GM21717 (cell line): ENCODE measurements at regions not wholly inside any gene's neighbourhood (a gene's known extent, or its start where the extent isn't known, plus 50 kb on each side); places are given as distances from the start of the nearest gene placed in this dataset.
"Not testable (repeated sequence)": the region's sequence is repeated elsewhere in the genome, so short reads cannot be mapped to it uniquely, and the experiment has no call there.

Experiments used
- ATAC-seq: cut with Tn5 transposase; IDR thresholded peaks from one replicate; pipeline ENCODE4 v1.9.1; 2021; ENCODE audit warnings: mild to moderate bottlenecking, moderate library complexity; ENCODE audit not compliant: unreplicated experiment

DNA sequence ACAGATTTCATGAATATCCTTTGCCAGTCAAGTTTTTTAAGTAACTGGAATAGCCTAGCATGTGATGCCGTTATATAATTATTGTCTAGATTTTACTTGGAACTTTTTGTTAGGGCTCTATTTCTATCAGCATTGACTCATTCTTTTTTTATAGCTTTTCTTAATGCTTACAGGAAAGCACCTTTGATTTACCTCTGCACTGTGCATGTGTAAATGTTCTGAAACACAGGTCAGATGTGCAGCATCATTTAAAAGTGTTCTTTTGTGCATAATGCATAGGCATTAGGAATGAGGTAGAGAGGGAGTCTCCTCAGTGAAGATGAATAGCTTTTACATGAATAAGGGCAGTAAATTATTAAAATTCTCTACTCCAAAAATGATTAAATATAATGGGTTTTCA is 669.3 kb upstream of the MBL2 start:
- ATAC-seq, result no peak

DNA sequence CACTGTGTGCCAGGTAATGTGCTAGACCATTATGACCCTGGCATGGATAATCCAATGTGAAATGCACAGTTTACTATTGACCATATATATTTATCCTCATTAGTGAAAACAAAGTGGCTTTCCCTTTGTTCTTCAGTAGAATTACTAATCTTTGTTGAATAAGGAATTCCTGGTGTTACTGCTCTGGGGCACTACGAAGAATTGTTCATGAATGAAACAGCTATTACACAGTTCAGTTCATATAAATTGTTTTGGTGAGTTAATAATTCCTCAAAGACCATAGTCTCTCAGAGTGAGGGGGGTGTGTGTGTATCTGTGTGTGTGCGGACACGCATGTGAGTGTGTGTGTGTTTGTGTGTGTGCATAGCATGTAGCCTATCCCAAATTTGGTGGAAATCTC is 668.0 kb upstream of the MBL2 start:
- no peak for ATAC-seq

DNA sequence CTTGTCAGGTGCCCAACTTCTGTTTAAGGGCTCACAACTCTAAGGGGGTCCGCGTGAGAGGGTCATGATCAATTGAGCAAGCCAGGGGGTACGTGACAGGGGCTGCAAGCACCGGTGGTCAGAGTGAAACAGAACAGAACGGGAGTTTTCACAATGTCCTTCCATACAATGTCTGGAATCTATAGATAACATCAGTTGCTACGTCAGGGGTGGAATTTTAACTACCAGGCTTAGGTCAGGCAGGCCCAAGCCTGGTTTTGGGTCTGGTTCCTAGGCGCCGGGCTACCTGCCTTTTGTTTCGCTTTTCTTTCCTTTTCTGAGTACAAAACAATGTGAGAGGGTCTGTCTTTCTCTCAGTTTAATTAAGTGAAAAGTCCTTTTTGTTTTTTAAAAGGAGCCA is 666.5 kb upstream of the MBL2 start:
- ATAC-seq, result not testable (repeated sequence)

DNA sequence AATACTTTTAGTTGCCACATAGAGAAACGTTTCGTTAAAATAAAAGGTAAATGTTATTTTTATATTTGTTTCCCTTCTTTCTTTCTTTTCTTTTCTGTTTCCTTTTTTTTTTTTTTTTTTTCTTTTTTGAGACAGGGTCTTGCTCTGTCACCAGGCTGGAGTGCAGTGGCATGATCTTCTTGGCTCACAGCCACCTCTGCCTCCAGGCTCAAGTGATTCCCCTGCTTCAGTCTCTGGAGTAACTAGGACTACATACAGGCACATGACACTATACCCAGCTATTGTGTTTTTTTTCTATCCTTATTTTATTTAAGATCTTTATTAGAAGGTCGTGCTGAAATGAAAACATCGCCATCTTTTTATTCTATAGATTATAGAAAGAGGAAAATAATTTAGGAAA is 661.8 kb upstream of the MBL2 start:
- ATAC-seq, result no peak

DNA sequence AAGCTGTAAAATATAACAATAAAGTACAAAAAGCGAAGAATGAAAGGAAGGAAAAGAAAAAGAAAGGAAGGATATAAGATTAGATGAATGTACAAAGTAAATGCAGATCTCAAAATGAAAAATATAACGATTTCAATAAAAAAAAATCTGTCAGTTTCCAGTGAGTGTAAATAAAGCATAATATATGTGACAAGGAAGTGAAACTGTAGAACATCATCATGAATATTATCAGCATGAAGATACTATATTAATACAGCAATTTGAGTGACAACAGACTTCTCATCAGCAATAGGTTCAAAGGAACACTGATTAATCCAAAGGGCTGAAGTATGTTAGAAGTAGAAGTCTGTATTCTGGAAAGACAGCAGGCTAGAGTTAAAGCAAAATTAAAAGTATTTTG is 659.5 kb upstream of the MBL2 start:
- ATAC-seq, result no peak

DNA sequence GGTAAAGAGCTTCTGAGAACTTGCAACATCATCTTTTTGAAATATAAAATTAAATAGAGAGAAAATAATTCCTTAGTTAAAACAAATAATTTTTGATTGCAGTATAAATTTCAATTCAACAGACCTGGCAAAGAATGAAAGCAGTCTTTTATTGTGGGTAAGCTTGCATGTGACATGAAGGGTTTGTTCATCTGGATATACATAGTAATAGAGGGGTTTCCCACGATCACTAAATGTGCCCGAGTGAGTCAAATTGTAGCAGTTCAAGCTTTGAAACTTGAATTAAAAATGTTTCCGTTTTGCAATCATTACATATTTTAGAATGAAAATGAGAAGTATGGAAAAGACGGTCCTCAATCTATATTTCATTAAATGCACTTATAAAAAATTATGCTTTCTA is 658.4 kb upstream of the MBL2 start:
- no peak for ATAC-seq

DNA sequence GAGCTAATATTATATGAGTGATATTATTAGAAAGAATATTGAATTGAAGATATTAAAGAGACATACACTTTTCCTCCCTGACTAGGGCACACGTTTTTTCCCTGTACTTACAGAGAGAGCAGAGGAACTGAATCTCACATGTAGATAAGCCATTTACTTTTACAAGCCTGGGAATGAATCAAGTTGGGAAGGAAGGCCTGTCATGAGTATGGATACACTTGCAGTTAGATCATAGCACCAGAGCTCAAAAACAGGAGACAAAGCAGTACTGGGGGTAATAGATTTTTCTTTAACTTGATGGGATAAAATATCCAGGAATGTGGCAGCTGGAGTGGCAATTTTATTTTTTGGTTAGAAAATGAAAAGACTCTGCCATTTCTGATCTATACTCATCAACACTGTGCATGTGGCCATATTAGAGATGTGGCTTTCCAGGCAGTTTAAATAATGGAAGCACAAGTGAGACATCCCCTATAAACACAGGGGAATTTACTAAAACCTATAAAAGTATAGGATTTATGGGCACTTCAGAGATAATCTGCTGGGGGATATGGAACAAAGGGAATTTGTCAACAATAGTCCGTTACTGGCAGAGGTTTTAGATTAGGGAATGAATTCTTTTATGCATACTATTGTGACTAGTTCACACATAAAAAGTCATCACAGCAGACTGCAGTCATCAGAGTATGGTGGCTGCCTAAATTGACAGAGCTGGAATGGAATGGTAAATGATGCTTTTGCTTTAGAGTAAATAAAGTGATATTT is 657.7 kb upstream of the MBL2 start:
- ATAC-seq, result no peak

DNA sequence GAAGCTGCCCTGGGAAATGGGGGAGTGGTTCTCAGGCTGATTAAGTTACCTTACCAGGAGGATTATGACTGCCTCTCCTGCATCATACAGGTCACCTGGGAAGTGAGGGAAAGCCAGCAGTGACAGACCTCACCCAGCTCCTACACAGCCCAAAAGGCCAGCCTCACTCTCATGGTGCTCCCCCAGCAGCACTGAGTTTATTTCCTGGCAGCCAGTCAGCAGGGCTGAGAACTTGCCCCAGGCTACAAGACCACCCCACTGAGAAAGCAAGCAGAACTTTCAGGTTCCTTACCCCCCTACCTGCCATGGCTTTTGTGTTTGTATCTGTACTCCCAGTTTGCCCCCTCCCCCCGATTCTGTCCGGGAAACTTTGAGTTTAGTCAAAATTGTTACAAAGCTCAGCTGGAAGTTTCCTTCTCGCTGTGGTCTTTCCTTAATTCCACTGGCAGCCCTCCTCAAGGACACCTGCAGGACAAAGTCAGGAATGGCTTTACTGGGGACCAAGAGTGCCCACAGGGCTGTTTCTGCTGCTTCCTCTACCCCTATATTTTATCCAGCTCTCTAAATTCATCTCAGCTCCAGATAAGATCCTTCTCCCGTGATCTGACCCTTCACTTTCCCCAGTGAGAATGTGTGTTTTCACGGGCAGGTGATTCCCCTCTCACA is 649.8 kb upstream of the MBL2 start:
- no peak for ATAC-seq

DNA sequence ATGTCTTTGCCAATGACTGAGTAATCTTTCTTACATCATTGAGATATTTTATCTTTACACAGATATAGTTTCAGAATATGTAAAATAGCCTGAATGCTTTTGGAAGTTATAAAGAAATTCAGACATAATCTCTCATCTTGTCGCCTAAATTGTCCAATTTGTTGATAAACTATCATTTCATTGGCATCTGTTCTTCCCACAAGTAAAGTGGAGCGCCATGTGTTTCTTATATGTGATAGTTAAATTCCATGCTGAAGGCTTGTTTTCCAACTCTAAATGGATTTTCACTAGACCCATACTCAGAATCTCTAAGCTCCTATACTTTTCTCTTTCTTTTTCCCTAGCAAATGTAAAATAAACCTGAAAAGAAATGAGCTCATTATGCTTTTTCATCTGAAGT is 640.1 kb upstream of the MBL2 start:
- no peak for ATAC-seq

DNA sequence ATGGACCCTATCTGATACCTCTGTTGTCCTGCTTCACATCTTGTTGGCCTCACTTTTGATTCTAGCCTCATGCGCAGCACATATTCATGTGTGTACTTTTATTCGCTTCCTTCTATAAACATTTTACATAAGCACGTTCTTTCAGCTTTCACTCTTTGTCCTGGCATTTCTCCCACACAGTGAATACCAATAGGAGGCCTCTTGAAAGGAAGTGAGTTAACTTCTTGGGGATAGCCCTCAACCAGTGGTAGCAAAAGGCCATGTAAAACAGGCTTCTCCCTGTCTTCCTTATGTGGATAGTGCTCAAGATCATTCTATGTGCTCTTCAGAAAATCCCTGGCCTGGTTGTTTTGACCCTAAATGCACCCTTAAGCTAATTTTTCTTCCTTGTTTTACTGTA is 633.9 kb upstream of the MBL2 start:
- ATAC-seq, result no peak

DNA sequence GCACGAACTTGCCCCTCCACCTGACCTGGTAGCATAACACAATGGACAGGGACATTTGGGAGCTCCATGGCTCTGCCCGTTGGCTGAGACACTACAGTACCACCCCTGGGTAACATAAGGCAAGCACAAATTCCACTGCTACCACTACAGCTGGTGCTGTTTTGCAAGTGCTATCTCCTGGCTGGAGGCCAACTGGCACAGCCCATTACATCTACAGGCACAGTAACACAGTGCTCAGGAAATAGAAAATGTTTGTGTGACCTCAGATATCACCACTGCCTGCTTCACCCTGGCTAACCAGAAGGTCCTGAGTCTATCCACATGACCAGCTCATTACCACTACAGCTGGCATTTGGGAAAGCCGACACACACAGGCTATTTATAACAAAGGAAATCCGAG is 631.1 kb upstream of the MBL2 start:
- ATAC-seq, result no peak

DNA sequence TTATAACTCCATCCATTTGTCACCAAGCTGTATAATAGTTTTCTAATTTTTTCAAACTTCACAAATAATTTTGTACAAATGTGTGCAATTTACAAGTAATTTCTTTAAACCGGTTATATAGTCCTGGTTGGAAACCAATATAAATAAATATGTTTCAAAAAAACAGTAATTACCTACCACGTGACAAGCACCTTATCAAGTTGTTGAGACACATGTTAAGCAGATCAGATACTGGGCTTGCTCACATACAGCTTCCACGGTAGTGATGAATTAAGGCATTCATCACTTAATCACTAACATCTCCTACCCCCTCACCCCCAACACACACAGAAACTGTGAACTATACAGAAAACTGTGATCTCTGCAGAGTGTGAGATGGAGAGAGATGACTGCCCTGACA is 630.0 kb upstream of the MBL2 start:
- no peak for ATAC-seq

DNA sequence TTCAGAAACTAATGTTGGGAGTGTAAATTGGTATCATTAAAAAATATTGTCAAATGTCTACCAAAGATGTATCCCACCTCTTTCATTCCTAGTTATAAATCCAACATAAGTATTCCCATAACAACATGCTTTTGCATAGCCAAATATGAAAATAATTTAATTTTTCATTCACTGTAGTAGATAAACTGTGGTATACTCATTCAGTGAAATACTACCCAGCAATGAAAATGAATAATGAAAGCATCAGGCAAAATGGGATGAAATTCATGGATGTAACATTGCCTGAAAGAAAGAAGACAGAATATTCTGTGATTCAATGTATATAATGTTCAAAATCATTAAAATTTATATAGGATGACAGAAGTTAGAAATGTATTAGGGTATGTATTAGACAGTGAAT is 629.0 kb upstream of the MBL2 start:
- no peak for ATAC-seq

DNA sequence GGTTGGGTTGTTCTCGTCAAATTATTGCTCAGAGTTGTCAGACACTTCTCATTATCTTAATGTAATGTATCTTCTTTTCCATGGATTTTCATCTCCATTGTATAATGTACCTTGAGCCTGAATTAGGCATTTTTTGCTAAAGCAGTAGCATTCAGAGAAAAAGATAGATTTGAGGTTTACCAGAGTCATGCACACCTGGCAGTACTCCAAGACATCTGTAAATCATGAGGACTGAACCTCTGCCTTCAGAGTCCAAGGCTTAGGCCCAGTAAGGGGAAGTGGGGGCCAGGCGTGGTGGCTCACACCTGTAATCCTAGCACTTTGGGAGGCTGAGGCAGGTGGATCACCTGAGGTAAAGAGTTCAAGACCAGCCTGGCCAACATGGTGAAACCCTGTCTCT is 624.3 kb upstream of the MBL2 start:
- ATAC-seq, result no peak

DNA sequence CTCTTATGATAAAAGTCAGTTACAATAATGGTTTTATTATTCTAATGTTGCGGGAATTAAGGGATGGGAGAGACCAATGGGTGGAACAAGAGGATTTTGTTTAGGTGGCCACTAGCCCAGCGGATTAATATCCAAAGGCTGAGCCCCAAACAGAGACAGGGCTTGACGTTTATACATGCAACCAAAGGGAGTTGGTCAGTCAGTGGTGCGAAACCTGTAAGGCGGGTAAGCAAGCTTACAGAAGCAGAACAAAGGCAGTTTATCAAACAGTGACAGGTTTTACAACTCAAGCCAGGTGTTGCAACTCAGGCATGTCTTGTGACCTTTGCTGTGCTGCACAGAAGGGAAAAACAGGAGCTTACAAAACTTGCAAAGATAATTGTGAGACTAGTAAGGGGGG is 622.9 kb upstream of the MBL2 start:
- ATAC-seq, result no peak

DNA sequence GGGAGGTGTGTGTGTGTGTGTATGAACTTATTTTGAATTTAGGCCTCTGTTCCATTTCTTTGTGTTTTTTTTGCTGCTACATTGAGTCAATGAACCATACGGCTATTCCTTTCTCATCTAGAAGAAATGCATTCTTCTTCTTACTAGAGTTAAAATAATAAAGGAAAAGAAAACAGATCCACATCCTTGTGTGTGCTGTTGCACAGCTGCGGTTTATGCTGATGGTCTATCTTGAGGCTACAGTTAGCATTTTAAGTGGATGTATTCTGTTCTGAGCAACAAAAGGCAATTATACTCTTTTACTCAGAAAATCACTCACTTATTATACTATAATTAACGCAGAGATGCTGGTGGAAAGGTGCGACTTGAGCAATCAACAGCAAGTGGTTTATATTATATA is 615.0 kb upstream of the MBL2 start:
- no peak for ATAC-seq

DNA sequence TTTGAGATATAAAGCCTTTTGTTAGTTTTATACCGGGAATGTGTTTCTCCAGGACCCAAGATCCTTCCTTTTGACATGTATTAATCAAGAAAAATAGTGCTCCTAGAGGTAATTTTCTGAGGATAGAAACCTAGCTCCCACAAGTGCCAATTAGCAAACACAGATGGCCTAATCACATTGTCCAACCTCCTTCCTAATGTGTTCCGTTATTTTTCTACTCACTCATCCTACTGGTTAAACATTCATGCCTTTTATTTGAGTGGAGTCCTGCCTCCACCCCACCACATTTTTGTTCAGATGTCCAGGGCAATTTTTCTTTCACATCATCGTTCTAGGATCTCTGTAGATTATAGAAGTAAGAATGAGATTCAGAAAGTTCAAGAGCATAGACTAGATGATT is 610.0 kb upstream of the MBL2 start:
- no peak for ATAC-seq

DNA sequence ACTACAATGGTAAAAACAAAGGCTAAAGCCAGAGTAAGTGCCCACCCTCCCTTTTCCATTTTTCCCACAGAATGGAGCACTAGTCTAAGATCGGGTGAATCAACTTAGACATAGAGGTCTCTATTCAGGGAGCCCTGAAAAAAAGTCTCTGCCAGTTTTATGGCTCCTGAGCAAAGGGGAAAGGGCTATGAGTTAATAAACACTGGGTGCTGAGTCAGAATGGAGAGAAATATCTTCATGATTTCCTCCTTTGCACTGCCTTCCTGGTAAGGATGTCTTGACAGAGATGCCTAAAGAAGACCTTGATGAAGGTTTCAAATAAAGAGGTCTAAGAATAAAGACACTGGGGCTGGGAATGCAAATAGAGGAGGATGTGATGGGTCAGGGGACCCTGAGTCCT is 607.4 kb upstream of the MBL2 start:
- no peak for ATAC-seq

DNA sequence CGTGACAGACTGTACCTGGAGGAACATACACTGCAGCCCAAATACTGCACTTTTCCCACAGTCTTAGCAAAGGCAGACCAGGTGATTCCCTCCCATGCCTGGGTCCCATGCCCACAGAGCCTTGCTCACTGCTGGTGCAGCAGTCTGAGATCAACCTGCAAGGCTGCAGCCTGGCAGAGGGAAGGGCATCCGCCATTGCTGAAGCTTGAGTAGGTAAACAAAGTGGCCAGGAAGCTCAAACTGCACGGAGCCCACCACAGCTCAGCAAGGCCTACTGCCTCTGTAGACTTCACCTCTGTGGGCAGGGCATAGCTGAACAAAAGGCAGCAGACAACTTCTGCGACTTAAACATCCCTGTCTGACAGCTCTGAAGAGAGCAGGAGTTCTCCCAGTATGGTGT is 597.8 kb upstream of the MBL2 start:
- ATAC-seq, result no peak

DNA sequence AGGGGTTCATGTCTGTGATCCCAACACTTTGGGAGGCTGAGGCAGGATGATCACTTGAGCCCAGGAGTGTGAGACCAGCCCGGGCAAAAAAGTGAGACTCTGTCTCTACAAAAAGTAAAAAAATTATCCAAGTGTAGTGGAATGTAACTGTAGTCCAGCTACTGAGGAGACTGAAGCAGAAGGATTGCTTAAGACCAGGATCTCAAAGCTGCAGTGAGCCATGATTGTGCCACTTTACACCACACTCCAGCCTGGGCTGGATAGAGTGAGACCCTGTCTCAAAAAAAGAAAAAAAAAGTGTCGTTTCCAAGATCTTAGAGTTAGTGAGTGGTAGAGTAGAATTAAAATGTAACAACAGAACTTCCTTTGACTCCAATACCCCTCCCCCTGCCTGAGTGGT is 589.4 kb upstream of the MBL2 start:
- no peak for ATAC-seq

DNA sequence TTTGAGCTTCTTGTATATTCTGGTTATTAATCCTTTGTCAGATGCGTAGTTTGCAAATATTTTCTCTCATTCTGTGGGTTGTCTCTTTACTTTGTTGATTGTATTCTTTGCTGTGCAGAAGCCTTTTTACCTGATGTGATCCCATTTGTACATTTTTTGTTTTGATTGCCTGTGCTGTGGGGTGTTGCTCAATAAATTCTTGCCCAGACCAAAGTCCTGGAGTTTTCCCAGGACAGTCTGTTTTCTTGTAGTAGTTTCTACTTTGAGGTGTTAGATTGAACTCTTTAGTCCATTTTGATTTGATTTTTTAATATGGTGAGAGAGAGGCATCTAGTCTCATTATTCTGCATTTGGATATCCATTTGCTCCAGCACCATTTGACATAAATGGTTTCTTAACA is 588.7 kb upstream of the MBL2 start:
- no peak for ATAC-seq

DNA sequence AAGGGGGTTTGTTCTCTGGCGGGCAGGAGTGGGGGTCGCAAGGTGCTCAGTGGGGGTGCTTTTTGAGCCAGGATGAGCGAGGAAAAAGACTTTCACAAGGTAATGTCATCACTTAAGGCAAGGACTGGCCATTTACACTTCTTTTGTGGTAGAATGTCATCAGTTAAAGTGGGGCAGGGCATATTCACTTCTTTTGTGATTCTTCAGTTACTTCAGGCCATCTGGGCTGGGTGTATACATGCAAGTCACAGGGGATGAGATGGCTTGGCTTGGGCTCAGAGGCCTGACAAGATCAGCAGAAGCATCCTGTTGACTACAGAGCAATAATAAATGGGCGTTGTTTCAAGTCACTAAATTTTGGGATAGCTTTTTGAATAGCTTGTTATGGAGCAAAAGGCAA is 586.4 kb upstream of the MBL2 start:
- not testable (repeated sequence) for ATAC-seq

DNA sequence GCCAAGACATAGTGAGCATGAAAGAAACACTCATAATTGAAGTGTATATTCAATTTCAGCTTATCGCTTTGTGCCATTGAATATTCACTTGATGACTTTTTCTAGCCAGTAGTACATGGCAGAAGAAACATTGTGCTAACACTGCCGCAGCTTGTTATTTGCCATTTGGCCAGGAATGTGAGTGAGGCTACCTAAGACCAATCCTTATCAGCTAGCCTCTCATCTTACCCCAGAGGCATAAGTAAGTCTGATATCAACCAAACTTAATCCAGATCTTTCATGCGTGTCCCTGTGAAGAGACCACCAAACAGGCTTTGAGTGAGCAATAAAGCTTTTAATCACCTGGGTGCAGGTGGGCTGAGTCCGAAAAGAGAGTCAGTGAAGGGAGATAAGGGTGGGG is 586.0 kb upstream of the MBL2 start:
- ATAC-seq, result no peak
